ENCODE measurements at regions not wholly inside any gene's neighbourhood (a gene's known extent, or its start where the extent isn't known, plus 50 kb on each side); places are given as distances from the start of the nearest gene placed in this dataset.
"Not testable (repeated sequence)": the region's sequence is repeated elsewhere in the genome, so short reads cannot be mapped to it uniquely, and the experiment has no call there.

GRCh38 chr7:153935095-153935494 is 117.1 kb upstream of the DPP6 start:
- peaks cover 3% of the 10 kb centered on the region; the same call in 1 of the 2 replicates for H3K9me3 ChIP-seq (ENCODE audit: control insufficient read depth, insufficient read depth, low read length)
- no peak overlapping the region for H3K9ac ChIP-seq (ENCODE audit: low read depth, low read length)
- no peaks in the 10 kb centered on the region for H3K27me3 ChIP-seq (ENCODE audit: control insufficient read depth, insufficient read depth, low read length)
- no peak overlapping the region for H3K27ac ChIP-seq (ENCODE audit: low read depth, low read length)
- H3K36me3 ChIP-seq (ENCODE audit: control insufficient read depth, insufficient read depth, low read length) = no peaks in the 10 kb centered on the region
- H3K4me1 ChIP-seq (ENCODE audit: control insufficient read depth, insufficient read depth, low read length) = no peaks in the 10 kb centered on the region
- H3K4me3 ChIP-seq (ENCODE audit: low read depth, low read length) = no peak overlapping the region

DNA sequence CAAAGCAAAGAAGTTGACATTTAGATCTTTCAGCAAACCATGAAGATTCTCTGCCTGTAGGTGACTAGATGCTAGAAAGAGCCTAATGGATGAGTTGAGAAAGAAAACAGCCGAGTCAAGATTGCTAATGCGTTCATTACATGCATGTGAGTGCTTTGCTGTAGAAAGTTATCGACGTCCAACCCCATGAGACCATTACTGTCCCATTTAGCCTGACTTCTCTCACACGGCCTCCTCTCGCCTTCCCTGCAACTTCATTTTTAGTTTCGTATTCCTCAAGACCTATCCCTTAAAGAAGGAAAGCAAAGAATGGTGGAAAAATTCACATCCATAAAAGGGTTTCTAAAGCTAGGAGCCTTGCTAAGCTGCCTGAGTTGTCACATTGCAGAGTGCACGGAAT is 113.7 kb upstream of the DPP6 start:
- Histone ChIP-seq H3K4me3 (ENCODE audit: low read depth, low read length) (no peak overlapping the region), H3K36me3 (ENCODE audit: control insufficient read depth, insufficient read depth, low read length) (no peaks in the 10 kb centered on the region), H3K4me1 (ENCODE audit: control insufficient read depth, insufficient read depth, low read length) (peaks cover 3% of the 10 kb centered on the region; the same call in 1 of the 2 replicates), H3K9me3 (ENCODE audit: control insufficient read depth, insufficient read depth, low read length) (no peaks in the 10 kb centered on the region), H3K9ac (ENCODE audit: low read depth, low read length) (no peak overlapping the region), H3K27ac (ENCODE audit: low read depth, low read length) (no peak overlapping the region), H3K27me3 (ENCODE audit: control insufficient read depth, insufficient read depth, low read length) (no peaks in the 10 kb centered on the region)

DNA sequence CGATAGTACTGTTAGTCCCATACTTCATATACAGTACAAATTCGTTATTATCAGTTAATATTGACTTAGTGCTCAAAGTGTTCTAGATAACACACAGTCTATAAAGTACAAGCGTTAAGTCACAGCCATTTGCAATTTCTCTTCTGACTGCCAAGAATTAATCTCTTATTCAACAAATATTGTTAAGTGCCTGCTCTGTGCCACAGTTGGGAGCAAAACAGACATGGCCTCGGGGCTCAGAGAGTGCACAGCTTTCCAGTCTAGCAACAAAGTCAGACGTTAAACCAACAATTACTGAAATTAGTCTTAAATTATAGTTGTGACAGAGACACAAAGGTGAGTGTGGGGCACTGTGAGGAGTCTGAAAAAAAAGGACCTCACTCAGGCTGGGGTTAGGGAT is 113.0 kb upstream of the DPP6 start:
- Histone ChIP-seq H3K4me1 (ENCODE audit: control insufficient read depth, insufficient read depth, low read length) (peaks cover 5% of the 10 kb centered on the region), H3K9me3 (ENCODE audit: control insufficient read depth, insufficient read depth, low read length) (no peaks in the 10 kb centered on the region), H3K4me3 (ENCODE audit: low read depth, low read length) (no peak overlapping the region), H3K9ac (ENCODE audit: low read depth, low read length) (no peak overlapping the region), H3K27me3 (ENCODE audit: control insufficient read depth, insufficient read depth, low read length) (no peaks in the 10 kb centered on the region), H3K36me3 (ENCODE audit: control insufficient read depth, insufficient read depth, low read length) (no peaks in the 10 kb centered on the region), H3K27ac (ENCODE audit: low read depth, low read length) (no peak overlapping the region)

DNA sequence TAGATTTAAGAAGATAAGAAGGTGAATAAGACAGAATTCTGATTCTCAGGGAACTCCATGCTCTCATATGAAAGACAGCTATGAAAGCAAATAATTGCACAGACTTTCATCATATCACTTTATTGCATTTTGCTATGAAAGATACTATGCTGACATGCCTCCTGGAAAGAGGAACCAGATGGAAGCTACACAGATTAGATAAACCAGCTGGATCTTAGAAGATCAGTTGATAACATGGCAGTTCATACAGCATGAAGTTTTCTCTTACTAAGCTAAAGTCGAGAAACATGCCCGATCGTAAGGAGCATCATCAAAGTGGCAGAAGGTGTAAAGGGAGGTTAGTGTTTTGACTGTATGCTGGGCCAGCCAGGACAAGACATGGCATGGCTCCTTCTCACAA is 112.5 kb upstream of the DPP6 start:
- Histone ChIP-seq H3K27me3 (ENCODE audit: control insufficient read depth, insufficient read depth, low read length) (no peaks in the 10 kb centered on the region), H3K9me3 (ENCODE audit: control insufficient read depth, insufficient read depth, low read length) (no peaks in the 10 kb centered on the region), H3K4me1 (ENCODE audit: control insufficient read depth, insufficient read depth, low read length) (peaks cover 7% of the 10 kb centered on the region), H3K4me3 (ENCODE audit: low read depth, low read length) (no peak overlapping the region), H3K9ac (ENCODE audit: low read depth, low read length) (no peak overlapping the region), H3K27ac (ENCODE audit: low read depth, low read length) (no peak overlapping the region), H3K36me3 (ENCODE audit: control insufficient read depth, insufficient read depth, low read length) (no peaks in the 10 kb centered on the region)

GRCh38 chr7:153941061-153941460 is 111.1 kb upstream of the DPP6 start:
- Histone ChIP-seq H3K27me3 (ENCODE audit: control insufficient read depth, insufficient read depth, low read length) (no peaks in the 10 kb centered on the region), H3K27ac (ENCODE audit: low read depth, low read length) (no peak overlapping the region)

DNA sequence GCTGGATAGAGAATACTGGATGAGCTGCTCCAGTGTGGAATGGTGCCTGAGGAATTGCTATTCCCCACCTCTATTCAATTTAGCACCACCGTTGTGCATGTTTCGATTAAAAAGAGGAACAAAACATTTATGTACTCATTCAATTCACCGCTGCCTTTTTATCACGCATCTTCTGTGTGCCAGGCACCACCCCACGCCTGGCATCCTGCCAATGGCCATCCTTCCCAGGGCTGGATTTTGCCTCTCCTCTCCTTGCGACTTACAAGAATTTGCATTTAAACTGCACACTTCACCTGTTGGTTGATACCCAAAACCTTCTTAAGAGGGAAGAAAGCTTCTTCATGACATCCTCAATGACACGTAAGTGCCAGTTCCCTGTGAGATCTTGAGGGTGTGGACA is 110.2 kb upstream of the DPP6 start:
- no peak overlapping the region for H3K4me3 ChIP-seq (ENCODE audit: low read depth, low read length)
- H3K9ac ChIP-seq (ENCODE audit: low read depth, low read length) = no peak overlapping the region
- H3K27ac ChIP-seq (ENCODE audit: low read depth, low read length) = no peak overlapping the region
- H3K4me1 ChIP-seq (ENCODE audit: control insufficient read depth, insufficient read depth, low read length) = peaks cover 7% of the 10 kb centered on the region
- H3K36me3 ChIP-seq (ENCODE audit: control insufficient read depth, insufficient read depth, low read length) = no peaks in the 10 kb centered on the region
- no peaks in the 10 kb centered on the region for H3K27me3 ChIP-seq (ENCODE audit: control insufficient read depth, insufficient read depth, low read length)
- H3K9me3 ChIP-seq (ENCODE audit: control insufficient read depth, insufficient read depth, low read length) = no peaks in the 10 kb centered on the region

More at GRCh38 chr7:153941061-153941460, 111.1 kb upstream of the DPP6 start:
- Histone ChIP-seq H3K4me1 (ENCODE audit: control insufficient read depth, insufficient read depth, low read length) (peaks cover 7% of the 10 kb centered on the region), H3K4me3 (ENCODE audit: low read depth, low read length) (no peak overlapping the region), H3K9ac (ENCODE audit: low read depth, low read length) (no peak overlapping the region), H3K9me3 (ENCODE audit: control insufficient read depth, insufficient read depth, low read length) (no peaks in the 10 kb centered on the region), H3K36me3 (ENCODE audit: control insufficient read depth, insufficient read depth, low read length) (no peaks in the 10 kb centered on the region)

- no peak overlapping the region for H3K4me3 ChIP-seq (ENCODE audit: low read depth, low read length)
- no peaks in the 10 kb centered on the region for H3K27me3 ChIP-seq (ENCODE audit: control insufficient read depth, insufficient read depth, low read length)
- H3K9ac ChIP-seq (ENCODE audit: low read depth, low read length) = no peak overlapping the region
- peaks cover 7% of the 10 kb centered on the region for H3K4me1 ChIP-seq (ENCODE audit: control insufficient read depth, insufficient read depth, low read length)
- H3K36me3 ChIP-seq (ENCODE audit: control insufficient read depth, insufficient read depth, low read length) = no peaks in the 10 kb centered on the region
- H3K9me3 ChIP-seq (ENCODE audit: control insufficient read depth, insufficient read depth, low read length) = no peaks in the 10 kb centered on the region
- H3K27ac ChIP-seq (ENCODE audit: low read depth, low read length) = no peak overlapping the region
These were observed 108.7 kb upstream of the DPP6 start for GRCh38 chr7:153943457-153943856.

- no peaks in the 10 kb centered on the region for H3K9me3 ChIP-seq (ENCODE audit: control insufficient read depth, insufficient read depth, low read length)
- H3K9ac ChIP-seq (ENCODE audit: low read depth, low read length) = no peak overlapping the region
- peaks cover 7% of the 10 kb centered on the region for H3K4me1 ChIP-seq (ENCODE audit: control insufficient read depth, insufficient read depth, low read length)
- no peak overlapping the region for H3K27ac ChIP-seq (ENCODE audit: low read depth, low read length)
- no peak overlapping the region for H3K4me3 ChIP-seq (ENCODE audit: low read depth, low read length)
- no peaks in the 10 kb centered on the region for H3K27me3 ChIP-seq (ENCODE audit: control insufficient read depth, insufficient read depth, low read length)
- no peaks in the 10 kb centered on the region for H3K36me3 ChIP-seq (ENCODE audit: control insufficient read depth, insufficient read depth, low read length)
These were observed 108.3 kb upstream of the DPP6 start for GRCh38 chr7:153943861-153944260.

DNA sequence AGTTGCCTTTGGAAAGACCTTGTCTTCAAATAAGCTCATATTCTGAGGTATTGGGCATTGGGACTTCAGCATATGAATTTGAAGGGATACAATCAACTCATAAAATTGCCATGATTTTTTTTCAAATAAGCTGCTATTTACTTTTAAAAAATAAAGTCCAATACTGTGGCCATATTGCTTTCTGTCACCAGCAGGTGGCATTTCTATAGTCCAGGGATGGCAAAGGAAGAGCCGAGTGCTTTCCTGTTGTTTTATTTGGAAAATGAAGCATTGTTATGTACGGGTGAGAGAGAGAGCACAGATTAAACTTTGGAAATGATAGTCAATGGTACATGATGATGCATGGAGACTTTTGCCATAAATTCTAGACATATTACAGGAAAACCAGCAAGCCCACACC is 104.1 kb upstream of the DPP6 start:
- H3K36me3 ChIP-seq (ENCODE audit: control insufficient read depth, insufficient read depth, low read length) = no peaks in the 10 kb centered on the region
- H3K4me3 ChIP-seq (ENCODE audit: low read depth, low read length) = no peak overlapping the region
- H3K27me3 ChIP-seq (ENCODE audit: control insufficient read depth, insufficient read depth, low read length) = no peaks in the 10 kb centered on the region
- peaks cover 7% of the 10 kb centered on the region for H3K4me1 ChIP-seq (ENCODE audit: control insufficient read depth, insufficient read depth, low read length)
- H3K9me3 ChIP-seq (ENCODE audit: control insufficient read depth, insufficient read depth, low read length) = no peaks in the 10 kb centered on the region
- no peak overlapping the region for H3K9ac ChIP-seq (ENCODE audit: low read depth, low read length)
- no peak overlapping the region for H3K27ac ChIP-seq (ENCODE audit: low read depth, low read length)

GRCh38 chr7:153951316-153951715 is 100.9 kb upstream of the DPP6 start:
- Histone ChIP-seq H3K27ac (ENCODE audit: low read depth, low read length) (no peak overlapping the region), H3K36me3 (ENCODE audit: control insufficient read depth, insufficient read depth, low read length) (no peaks in the 10 kb centered on the region), H3K4me3 (ENCODE audit: low read depth, low read length) (no peak overlapping the region), H3K9ac (ENCODE audit: low read depth, low read length) (no peak overlapping the region), H3K9me3 (ENCODE audit: control insufficient read depth, insufficient read depth, low read length) (no peaks in the 10 kb centered on the region), H3K4me1 (ENCODE audit: control insufficient read depth, insufficient read depth, low read length) (no peaks in the 10 kb centered on the region), H3K27me3 (ENCODE audit: control insufficient read depth, insufficient read depth, low read length) (no peaks in the 10 kb centered on the region)

DNA sequence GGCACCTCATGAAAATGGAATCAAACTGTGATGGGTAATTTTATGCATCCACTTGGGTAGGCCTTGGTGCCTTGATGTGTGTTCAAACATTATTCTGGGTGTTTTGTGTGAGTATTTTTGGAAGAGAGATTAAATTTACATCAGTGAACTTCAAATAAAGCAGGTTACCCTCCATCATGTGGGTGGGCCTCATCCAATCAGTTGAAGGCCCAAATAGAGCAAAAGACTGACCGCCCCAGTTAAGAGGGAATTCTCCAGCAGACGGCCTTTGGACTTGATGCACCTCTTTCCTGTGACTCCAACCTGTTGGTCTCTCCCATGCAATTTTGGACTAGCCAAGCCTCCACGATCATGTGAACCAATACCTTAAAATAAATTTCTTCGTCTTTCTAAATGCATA is 97.7 kb upstream of the DPP6 start:
- Histone ChIP-seq H3K4me1 (ENCODE audit: control insufficient read depth, insufficient read depth, low read length) (no peaks in the 10 kb centered on the region), H3K27me3 (ENCODE audit: control insufficient read depth, insufficient read depth, low read length) (no peaks in the 10 kb centered on the region), H3K36me3 (ENCODE audit: control insufficient read depth, insufficient read depth, low read length) (no peaks in the 10 kb centered on the region), H3K9me3 (ENCODE audit: control insufficient read depth, insufficient read depth, low read length) (no peaks in the 10 kb centered on the region), H3K9ac (ENCODE audit: low read depth, low read length) (no peak overlapping the region), H3K27ac (ENCODE audit: low read depth, low read length) (no peak overlapping the region), H3K4me3 (ENCODE audit: low read depth, low read length) (no peak overlapping the region)

- H3K27me3 ChIP-seq (ENCODE audit: control insufficient read depth, insufficient read depth, low read length); H3K4me3 ChIP-seq (ENCODE audit: low read depth, low read length); H3K4me1 ChIP-seq (ENCODE audit: control insufficient read depth, insufficient read depth, low read length); H3K36me3 ChIP-seq (ENCODE audit: control insufficient read depth, insufficient read depth, low read length); H3K9ac ChIP-seq (ENCODE audit: low read depth, low read length); H3K27ac ChIP-seq (ENCODE audit: low read depth, low read length); H3K9me3 ChIP-seq (ENCODE audit: control insufficient read depth, insufficient read depth, low read length): not testable (repeated sequence)
These were observed 94.5 kb upstream of the DPP6 start for GRCh38 chr7:153957677-153958076.

Measured in HUES48 (cell line).